ENCODE measurements at regions not wholly inside any gene's neighbourhood (a gene's known extent, or its start where the extent isn't known, plus 50 kb on each side); places are given as distances from the start of the nearest gene placed in this dataset.

GRCh38 chr7:84490661-84491060 is 296.1 kb upstream of the SEMA3A start:
- Histone ChIP-seq H3K79me2 (peaks cover 5% of the 10 kb centered on the region), H3K36me3 (replicated peaks; ENCODE audit: insufficient read depth, low read depth) (no peaks in the 10 kb centered on the region), H3K27me3 (no peaks in the 10 kb centered on the region), H3K9me3 (ENCODE audit: low read depth) (no peaks in the 10 kb centered on the region), H3K4me1 (ENCODE audit: insufficient read depth) (no peaks in the 10 kb centered on the region), H2AFZ (no peak overlapping the region), H3K9me2 (replicated peaks; ENCODE audit: insufficient read depth) (no peaks in the 10 kb centered on the region), H4K20me1 (ENCODE audit: insufficient read depth, poor library complexity, severe bottlenecking) (no peaks in the 10 kb centered on the region), H3K4me2 (peak overlapping the region; percentile 56), H3K4me3 (no peak overlapping the region), H3K27ac (peak overlapping the region; percentile 79)
- 70% methylated on average over 6 of the region's 6 CpGs for whole genome bisulfite sequencing (ENCODE audit: low lambda C conversion rate, missing lambda C conversion rate)
- DNase-seq (ENCODE audit: low spot score), result peak; percentile 11
- TF ChIP-seq EZH2 (IDR thresholded peaks at IDR 0.05; ENCODE audit: borderline replicate concordance), result no peak
- TF ChIP-seq CTCF (IDR thresholded peaks at IDR 0.05; ENCODE audit: poor library complexity), result peak; percentile 38
- TF ChIP-seq EZH2phosphoT487 (IDR thresholded peaks at IDR 0.05; ENCODE audit: low read depth, severe bottlenecking, unreplicated experiment), result no peak

GRCh38 chr7:84484502-84485079 is 290.0 kb upstream of the SEMA3A start:
- no peak overlapping the region for H2AFZ ChIP-seq
- no peak overlapping the region for H3K27ac ChIP-seq
- no peaks in the 10 kb centered on the region for H3K9me2 ChIP-seq (replicated peaks; ENCODE audit: insufficient read depth)
- 87% methylated on average over 3 of the region's 3 CpGs for WGBS (ENCODE audit: low lambda C conversion rate, missing lambda C conversion rate)
- H3K4me1 ChIP-seq (ENCODE audit: insufficient read depth), result no peaks in the 10 kb centered on the region
- H3K9me3 ChIP-seq (ENCODE audit: low read depth), result no peaks in the 10 kb centered on the region
- no peak overlapping the region for H3K4me2 ChIP-seq
- H3K27me3 ChIP-seq, result no peaks in the 10 kb centered on the region
- no peaks in the 10 kb centered on the region for H3K36me3 ChIP-seq (replicated peaks; ENCODE audit: insufficient read depth, low read depth)
- H3K4me3 ChIP-seq, result no peak overlapping the region
- no peak for DNase-seq (ENCODE audit: low spot score)
- H3K79me2 ChIP-seq, result peaks cover 7% of the 10 kb centered on the region
- H4K20me1 ChIP-seq (ENCODE audit: insufficient read depth, poor library complexity, severe bottlenecking), result no peaks in the 10 kb centered on the region
- TF ChIP-seq EZH2phosphoT487 (IDR thresholded peaks at IDR 0.05; ENCODE audit: low read depth, severe bottlenecking, unreplicated experiment), result no peak
- no peak for TF ChIP-seq EZH2 (IDR thresholded peaks at IDR 0.05; ENCODE audit: borderline replicate concordance)
- no peak for TF ChIP-seq CTCF (IDR thresholded peaks at IDR 0.05; ENCODE audit: poor library complexity)

- 50% methylated on average over 1 of the region's 1 CpG for WGBS (ENCODE audit: low lambda C conversion rate, missing lambda C conversion rate)
- H3K27ac ChIP-seq, result no peak overlapping the region
- no peak overlapping the region for H3K4me3 ChIP-seq
- no peak for DNase-seq (ENCODE audit: low spot score)
- no peaks in the 10 kb centered on the region for H3K9me2 ChIP-seq (replicated peaks; ENCODE audit: insufficient read depth)
- no peaks in the 10 kb centered on the region for H3K27me3 ChIP-seq
- no peaks in the 10 kb centered on the region for H3K36me3 ChIP-seq (replicated peaks; ENCODE audit: insufficient read depth, low read depth)
- H3K79me2 ChIP-seq, result peaks cover 2% of the 10 kb centered on the region
- H4K20me1 ChIP-seq (ENCODE audit: insufficient read depth, poor library complexity, severe bottlenecking), result no peaks in the 10 kb centered on the region
- H3K9me3 ChIP-seq (ENCODE audit: low read depth), result no peaks in the 10 kb centered on the region
- H2AFZ ChIP-seq, result no peak overlapping the region
- no peak for TF ChIP-seq EZH2 (IDR thresholded peaks at IDR 0.05; ENCODE audit: borderline replicate concordance)
- TF ChIP-seq EZH2phosphoT487 (IDR thresholded peaks at IDR 0.05; ENCODE audit: low read depth, severe bottlenecking, unreplicated experiment), result no peak
- no peak for TF ChIP-seq CTCF (IDR thresholded peaks at IDR 0.05; ENCODE audit: poor library complexity)
- no peak overlapping the region for H3K4me2 ChIP-seq
- no peaks in the 10 kb centered on the region for H3K4me1 ChIP-seq (ENCODE audit: insufficient read depth)
Observed at GRCh38 chr7:84482476-84482875, 287.9 kb upstream of the SEMA3A start.
